K562 (cell line): ENCODE measurements at regions not wholly inside any gene's neighbourhood (a gene's known extent, or its start where the extent isn't known, plus 50 kb on each side); places are given as distances from the start of the nearest gene placed in this dataset.

Source experiments
- ARID2 ChIP-seq: fragments of 450-650 bp; IDR thresholded peaks from 2 replicates; pipeline ENCODE4 v1.6.1; 2017; ENCODE audit warnings: antibody characterized with exemption, mild to moderate bottlenecking
- BCOR ChIP-seq: fragments of 450-650 bp; IDR thresholded peaks from 2 replicates; pipeline ENCODE4 v1.6.1; 2016
- CBFA2T2 ChIP-seq: fragments of 450-650 bp; conservative IDR thresholded peaks from 2 replicates; pipeline ENCODE4 v1.6.1; 2017; ENCODE audit warnings: mild to moderate bottlenecking
- CSDE1 ChIP-seq, 2 experiments: fragments of 450-650 bp; IDR thresholded peaks; 2 replicates each; pipeline ENCODE4 v1.6.1; 2016; ENCODE audit warnings: mild to moderate bottlenecking in 1 of 2
- GATAD2B ChIP-seq: fragments of 450-650 bp; IDR thresholded peaks from 2 replicates; pipeline ENCODE4 v1.6.1; 2017; ENCODE audit warnings: mild to moderate bottlenecking, borderline replicate concordance
- KDM4B ChIP-seq, 2 experiments: fragments of 450-650 bp in 1 of 2; sonication (generic) in 1 of 2; IDR thresholded peaks; 2 replicates each; pipeline ENCODE4 v1.6.1; 2016 to 2017; ENCODE audit warnings: borderline replicate concordance in 2 of 2, antibody characterized with exemption in 1 of 2, low read depth in 1 of 2, mild to moderate bottlenecking in 1 of 2
- NCOA2 ChIP-seq, 2 experiments: fragments of 450-650 bp; IDR thresholded peaks; 2 replicates each; pipeline ENCODE4 v1.6.1; 2018; ENCODE audit warnings: mild to moderate bottlenecking in 2 of 2, moderate library complexity in 1 of 2; ENCODE audit not compliant: partially characterized antibody in 2 of 2
- PCBP2 ChIP-seq: fragments of 200-400 bp; formaldehyde crosslinking; IDR thresholded peaks from 2 replicates; pipeline ENCODE4 v1.6.1; 2018; ENCODE audit warnings: low read length, low read depth, mild to moderate bottlenecking, moderate library complexity; ENCODE audit not compliant: poor library complexity, severe bottlenecking
- TAF9B ChIP-seq: fragments of 450-650 bp; IDR thresholded peaks from 2 replicates; pipeline ENCODE4 v1.6.1; 2018; ENCODE audit warnings: mild to moderate bottlenecking; ENCODE audit not compliant: partially characterized antibody
- TEAD1 ChIP-seq, 2 experiments: fragments of 450-650 bp in 1 of 2; sonication (generic) in 1 of 2; formaldehyde crosslinking; IDR thresholded peaks; 2 replicates each; pipeline versions ENCODE4 v1.4.0 to v1.8.0; 2020 to 2022; ENCODE audit warnings: mild to moderate bottlenecking in 2 of 2, missing genetic modification reagents in 1 of 2
- TEAD4 ChIP-seq, 2 experiments: sonication (generic) in 1 of 2; formaldehyde crosslinking in 1 of 2; IDR thresholded peaks; 2 replicates each; pipeline versions ENCODE4 v1.6.1 to v1.8.0; 2012 to 2022; ENCODE audit warnings: borderline replicate concordance in 1 of 2, inconsistent platforms in 1 of 2, low read length in 1 of 2, mild to moderate bottlenecking in 1 of 2, missing genetic modification reagents in 1 of 2

- TF ChIP-seq TEAD1 (CRISPR knock-in tag; IDR thresholded peaks at IDR 0.05) (0 out of 4 replicates have a peak, but pooled peaks of 1 of the 2 experiments have one; percentile 23), BCOR (peak; percentile 75), CBFA2T2 (peak; percentile 79), GATAD2B (0 out of 2 replicates have a peak, but pooled peaks have one; percentile 27), TAF9B (no peak), PCBP2 (no peak), NCOA2 (IDR thresholded peaks at IDR 0.05; ENCODE audit: partially characterized antibody in 2 of 2) (no peak), TEAD4 (IDR thresholded peaks at IDR 0.05; ENCODE audit: low read length) (peak; percentile 73), TEAD4 (CRISPR knock-in tag; IDR thresholded peaks at IDR 0.05; ENCODE audit: borderline replicate concordance) (no peak), CSDE1 (IDR thresholded peaks at IDR 0.05) (no peak), ARID2 (no peak), KDM4B (IDR thresholded peaks at IDR 0.05; ENCODE audit: borderline replicate concordance in 2 of 2, low read depth in 1 of 2) (peak in 1 of 2 experiments; percentile 77; a peak in 1 of 4 replicates)
These were observed 263.9 kb downstream of the C16orf95 start (continued) for GRCh38 chr16:87053016-87053982.
